ENCODE measurements at regions not wholly inside any gene's neighbourhood (a gene's known extent, or its start where the extent isn't known, plus 50 kb on each side); places are given as distances from the start of the nearest gene placed in this dataset.
"Not testable (repeated sequence)": the region's sequence is repeated elsewhere in the genome, so short reads cannot be mapped to it uniquely, and the experiment has no call there.

DNA sequence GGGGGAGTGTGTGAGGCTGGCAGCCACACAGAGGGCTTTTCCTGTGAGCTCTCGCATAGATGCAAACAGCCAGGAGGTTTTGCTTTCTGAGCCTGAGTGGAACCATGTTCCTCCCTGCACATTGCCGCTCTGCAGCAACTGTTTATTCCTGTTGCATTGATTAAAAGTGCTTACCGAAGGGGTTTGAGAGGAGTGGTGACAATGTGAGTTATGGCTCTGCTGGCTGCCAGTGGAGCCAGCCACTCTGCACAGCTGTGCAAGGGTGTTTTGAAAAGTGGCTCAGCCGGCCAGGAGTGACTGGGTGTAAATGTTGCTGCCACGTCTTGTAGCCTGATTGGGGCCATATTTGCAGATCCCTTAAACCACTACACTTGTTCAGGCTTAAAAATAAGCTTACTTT is 114.9 kb upstream of the EEF2KMT start:
- TF ChIP-seq, protein P1, sequence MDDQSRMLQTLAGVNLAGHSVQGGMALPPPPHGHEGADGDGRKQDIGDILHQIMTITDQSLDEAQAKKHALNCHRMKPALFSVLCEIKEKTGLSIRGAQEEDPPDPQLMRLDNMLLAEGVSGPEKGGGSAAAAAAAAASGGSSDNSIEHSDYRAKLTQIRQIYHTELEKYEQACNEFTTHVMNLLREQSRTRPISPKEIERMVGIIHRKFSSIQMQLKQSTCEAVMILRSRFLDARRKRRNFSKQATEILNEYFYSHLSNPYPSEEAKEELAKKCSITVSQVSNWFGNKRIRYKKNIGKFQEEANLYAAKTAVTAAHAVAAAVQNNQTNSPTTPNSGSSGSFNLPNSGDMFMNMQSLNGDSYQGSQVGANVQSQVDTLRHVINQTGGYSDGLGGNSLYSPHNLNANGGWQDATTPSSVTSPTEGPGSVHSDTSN (CRISPR knock-in tag; IDR thresholded peaks at IDR 0.05) = not testable (repeated sequence)
- TF ChIP-seq, protein P2, sequence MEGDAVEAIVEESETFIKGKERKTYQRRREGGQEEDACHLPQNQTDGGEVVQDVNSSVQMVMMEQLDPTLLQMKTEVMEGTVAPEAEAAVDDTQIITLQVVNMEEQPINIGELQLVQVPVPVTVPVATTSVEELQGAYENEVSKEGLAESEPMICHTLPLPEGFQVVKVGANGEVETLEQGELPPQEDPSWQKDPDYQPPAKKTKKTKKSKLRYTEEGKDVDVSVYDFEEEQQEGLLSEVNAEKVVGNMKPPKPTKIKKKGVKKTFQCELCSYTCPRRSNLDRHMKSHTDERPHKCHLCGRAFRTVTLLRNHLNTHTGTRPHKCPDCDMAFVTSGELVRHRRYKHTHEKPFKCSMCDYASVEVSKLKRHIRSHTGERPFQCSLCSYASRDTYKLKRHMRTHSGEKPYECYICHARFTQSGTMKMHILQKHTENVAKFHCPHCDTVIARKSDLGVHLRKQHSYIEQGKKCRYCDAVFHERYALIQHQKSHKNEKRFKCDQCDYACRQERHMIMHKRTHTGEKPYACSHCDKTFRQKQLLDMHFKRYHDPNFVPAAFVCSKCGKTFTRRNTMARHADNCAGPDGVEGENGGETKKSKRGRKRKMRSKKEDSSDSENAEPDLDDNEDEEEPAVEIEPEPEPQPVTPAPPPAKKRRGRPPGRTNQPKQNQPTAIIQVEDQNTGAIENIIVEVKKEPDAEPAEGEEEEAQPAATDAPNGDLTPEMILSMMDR (tag by site-specific recombination; IDR thresholded peaks at IDR 0.05) = not testable (repeated sequence)

All from HEK293 (cell line).